Coronary artery (tissue), 2 donors: ENCODE measurements at regions not wholly inside any gene's neighbourhood (a gene's known extent, or its start where the extent isn't known, plus 50 kb on each side); places are given as distances from the start of the nearest gene placed in this dataset.

Source experiments
- DNase-seq: peaks from one replicate; pipeline ENCODE4 v3.0.0-alpha.2; 2017; ENCODE audit warnings: low spot score
- H3K27ac ChIP-seq, 2 donors: fragments of 200-600 bp; sonication (generic); one replicate each; pipeline ENCODE4 v1.5.1; 2016 to 2019
- H3K4me3 ChIP-seq: fragments of 200-600 bp; sonication (generic); 2 replicates; pipeline ENCODE4 v1.5.1; 2016; ENCODE audit warnings: mild to moderate bottlenecking, moderate library complexity
- CTCF ChIP-seq: fragments of 200-600 bp; sonication (generic); IDR thresholded peaks from one replicate; pipeline ENCODE4 v1.5.1; 2019; ENCODE audit warnings: antibody characterized with exemption

GRCh38 chr16:86002178-86002900 is 103.4 kb downstream of the IRF8 start:
- no peak overlapping the region for H3K27ac ChIP-seq
- DNase-seq, result peak; percentile 5
- no peak overlapping the region for H3K4me3 ChIP-seq
- TF ChIP-seq CTCF, result no peak

- H3K4me3 ChIP-seq, result no peak overlapping the region
- no peak overlapping the region for H3K27ac ChIP-seq
- no peak for TF ChIP-seq CTCF
- no peak for DNase-seq
Observed at GRCh38 chr16:86007524-86007923, 108.6 kb downstream of the IRF8 start.

- peak; percentile 69 for DNase-seq
Observed at GRCh38 chr16:86010680-86011141, 111.7 kb downstream of the IRF8 start.

GRCh38 chr16:86011532-86011931 is 112.6 kb downstream of the IRF8 start:
- TF ChIP-seq CTCF, result no peak
- DNase-seq, result peak; percentile 50
- H3K27ac ChIP-seq, result no peak overlapping the region
- H3K4me3 ChIP-seq, result no peak overlapping the region

More at GRCh38 chr16:86010680-86011141, 111.7 kb downstream of the IRF8 start:
- Histone ChIP-seq H3K4me3 (no peak overlapping the region), H3K27ac (no peak overlapping the region)
- no peak for TF ChIP-seq CTCF

- DNase-seq, result no peak
- TF ChIP-seq CTCF, result no peak
- no peak overlapping the region for H3K4me3 ChIP-seq
- H3K27ac ChIP-seq, result no peak overlapping the region
Observed at GRCh38 chr16:86012221-86012620, 113.3 kb downstream of the IRF8 start.

- Histone ChIP-seq H3K4me3 (no peak overlapping the region), H3K27ac (no peak overlapping the region)
- no peak for TF ChIP-seq CTCF
- DNase-seq, result no peak
Observed at GRCh38 chr16:86013867-86014266, 114.9 kb downstream of the IRF8 start.

GRCh38 chr16:86015606-86016005 is 116.6 kb downstream of the IRF8 start:
- no peak overlapping the region for H3K4me3 ChIP-seq
- H3K27ac ChIP-seq, result no peak overlapping the region
- DNase-seq, result peak; percentile 24
- TF ChIP-seq CTCF, result no peak
